H1 (cell line): ENCODE measurements at regions not wholly inside any gene's neighbourhood (a gene's known extent, or its start where the extent isn't known, plus 50 kb on each side); places are given as distances from the start of the nearest gene placed in this dataset.

Experiments used
- CTCF ChIA-PET: fragments of 300-600 bp; sonication (Branson Sonifier 250); formaldehyde crosslinking; loops from one replicate; lab custom pipeline; 2021; ENCODE audit not compliant: partially characterized antibody; lab: Charles Lee
- POLR2A ChIA-PET: fragments of 300-600 bp; sonication (Branson Sonifier 250); formaldehyde crosslinking; loops from one replicate; lab custom pipeline; 2021; ENCODE audit warnings: inconsistent platforms; ENCODE audit not compliant: partially characterized antibody; lab: Charles Lee
- DNase-seq, 2 experiments: peaks; one replicate each; pipeline versions ENCODE4 v3.0.0 to v3.0.0-alpha.2; 2010 to 2022; ENCODE audit warnings: low spot score in 2 of 2, low read depth in 1 of 2, mixed read lengths in 1 of 2
- FAIRE-seq: peaks from 2 replicates; lab custom pipeline; 2011; peaks lifted over from hg19 to GRCh38; lab: Jason Lieb, UNC
- H2AFZ ChIP-seq: 2 replicates; pipeline ENCODE4 v1.8.1; 2012; ENCODE audit warnings: low read length, inconsistent platforms
- H2AK5ac ChIP-seq: 2 replicates; pipeline ENCODE4 v1.6.1; 2013; ENCODE audit warnings: low read depth, low read length
- H2BK120ac ChIP-seq: replicated peaks from 2 replicates; pipeline ENCODE3; 2013; ENCODE audit warnings: low read depth, low read length, inconsistent platforms
- H2BK12ac ChIP-seq: 2 replicates; pipeline ENCODE4 v1.6.1; 2013; ENCODE audit warnings: low read depth, low read length
- H2BK15ac ChIP-seq: 2 replicates; pipeline ENCODE4 v1.6.1; 2013; ENCODE audit warnings: low read length
- H2BK20ac ChIP-seq: 2 replicates; pipeline ENCODE4 v1.6.1; 2013; ENCODE audit warnings: low read length
- H2BK5ac ChIP-seq: 2 replicates; pipeline ENCODE4 v1.6.1; 2013; ENCODE audit warnings: low read depth, low read length
- H3K14ac ChIP-seq: 2 replicates; pipeline ENCODE4 v1.6.1; 2013; ENCODE audit warnings: inconsistent platforms; ENCODE audit not compliant: insufficient read length
- H3K18ac ChIP-seq: 2 replicates; pipeline ENCODE4 v1.6.1; 2013; ENCODE audit warnings: low read length; ENCODE audit errors: extremely low read depth
- H3K23ac ChIP-seq: 2 replicates; pipeline ENCODE4 v1.6.1; 2013; ENCODE audit warnings: inconsistent platforms; ENCODE audit not compliant: insufficient read length
- H3K23me2 ChIP-seq: 2 replicates; pipeline ENCODE4 v1.6.1; 2013; ENCODE audit warnings: low read depth, low read length
- H3K27ac ChIP-seq: 2 replicates; pipeline ENCODE4 v1.6.1; 2011; ENCODE audit warnings: low read depth, low read length, inconsistent platforms
- H3K27me3 ChIP-seq, 4 experiments: replicated peaks in 1 of 4; 1 replicate in 1 of 4; 2 replicates in 3 of 4; pipeline versions ENCODE4 v1.6.1 to v1.8.1; 2011 to 2013; ENCODE audit warnings: low read length in 3 of 4, mild to moderate bottlenecking in 3 of 4, inconsistent platforms in 2 of 4, mixed read lengths in 2 of 4, moderate library complexity in 1 of 4; ENCODE audit not compliant: control insufficient read depth in 3 of 4, insufficient read depth in 3 of 4; ENCODE audit errors: extremely low read depth in 1 of 4
- H3K36me3 ChIP-seq, 4 experiments: 2 replicates each; pipeline versions ENCODE4 v1.6.1 to v1.8.1; 2011 to 2013; ENCODE audit warnings: mild to moderate bottlenecking in 4 of 4, low read length in 3 of 4, moderate library complexity in 2 of 4, control low read depth in 1 of 4, inconsistent platforms in 1 of 4; ENCODE audit not compliant: insufficient read depth in 4 of 4, control insufficient read depth in 2 of 4
- H3K4ac ChIP-seq: replicated peaks from 2 replicates; pipeline ENCODE3; 2013; ENCODE audit warnings: low read length, low read depth, mixed read lengths, inconsistent platforms; ENCODE audit not compliant: insufficient read length
- H3K4me1 ChIP-seq, 4 experiments: replicated peaks in 1 of 4; 1 replicate in 1 of 4; 2 replicates in 3 of 4; pipeline versions ENCODE4 v1.6.1 to v1.8.1; 2011 to 2013; ENCODE audit warnings: low read length in 3 of 4, inconsistent platforms in 2 of 4, mixed read lengths in 1 of 4; ENCODE audit not compliant: insufficient read depth in 4 of 4, control insufficient read depth in 3 of 4
- H3K4me2 ChIP-seq, 2 experiments: 2 replicates each; pipeline versions ENCODE4 v1.6.1 to v1.8.1; 2011 to 2013; ENCODE audit warnings: low read depth in 2 of 2, low read length in 2 of 2, control low read depth in 1 of 2, inconsistent platforms in 1 of 2, mild to moderate bottlenecking in 1 of 2; ENCODE audit not compliant: insufficient read depth in 1 of 2
- H3K4me3 ChIP-seq, 4 experiments: fragments of 200-600, 300-600 bp in 1 of 4; sonication (generic), shearing (Covaris generic), sonication (Bioruptor Twin) in 1 of 4; 2 replicates each; pipeline versions ENCODE4 v1.5.1 to v1.8.1; 2011 to 2016; ENCODE audit warnings: low read length in 4 of 4, low read depth in 3 of 4, control low read depth in 2 of 4, inconsistent platforms in 2 of 4, mild to moderate bottlenecking in 2 of 4, mixed read lengths in 1 of 4, moderate library complexity in 1 of 4; ENCODE audit not compliant: insufficient read depth in 2 of 4; ENCODE audit errors: extremely low read depth in 1 of 4
- H3K56ac ChIP-seq: replicated peaks from 2 replicates; pipeline ENCODE3; 2013; ENCODE audit warnings: low read depth, mild to moderate bottlenecking, mixed read lengths, low read length, inconsistent platforms; ENCODE audit not compliant: insufficient read length
- H3K79me1 ChIP-seq: 2 replicates; pipeline ENCODE4 v1.6.1; 2013; ENCODE audit warnings: low read depth, low read length, control low read depth
- H3K79me2 ChIP-seq, 2 experiments: 2 replicates each; pipeline versions ENCODE4 v1.6.1 to v1.8.1; 2012 to 2013; ENCODE audit warnings: low read length in 2 of 2, mild to moderate bottlenecking in 2 of 2, inconsistent platforms in 1 of 2; ENCODE audit not compliant: insufficient read depth in 2 of 2, control insufficient read depth in 1 of 2
- H3K9ac ChIP-seq, 4 experiments: replicated peaks in 1 of 4; 1 replicate in 1 of 4; 2 replicates in 3 of 4; pipeline versions ENCODE4 v1.6.1 to v1.8.1; 2011 to 2013; ENCODE audit warnings: low read depth in 3 of 4, low read length in 3 of 4, control low read depth in 2 of 4, mild to moderate bottlenecking in 2 of 4, moderate library complexity in 2 of 4, inconsistent platforms in 1 of 4; ENCODE audit errors: extremely low read depth in 1 of 4
- H3K9me3 ChIP-seq, 2 experiments: 2 replicates each; pipeline versions ENCODE4 v1.6.1 to v1.8.1; 2012 to 2013; ENCODE audit warnings: mild to moderate bottlenecking in 2 of 2, moderate library complexity in 2 of 2, control low read depth in 1 of 2, inconsistent platforms in 1 of 2, low read depth in 1 of 2, low read length in 1 of 2, mixed read lengths in 1 of 2; ENCODE audit not compliant: insufficient read depth in 2 of 2
- H4K20me1 ChIP-seq, 2 experiments: replicated peaks in 1 of 2; 2 replicates each; pipeline versions ENCODE3 to v1.8.1; 2011 to 2013; ENCODE audit warnings: inconsistent platforms in 2 of 2, low read length in 2 of 2, mild to moderate bottlenecking in 1 of 2; ENCODE audit not compliant: insufficient read depth in 2 of 2, control insufficient read depth in 1 of 2
- H4K5ac ChIP-seq: 2 replicates; pipeline ENCODE4 v1.6.1; 2013; ENCODE audit warnings: low read length, low read depth, mixed read lengths, inconsistent platforms; ENCODE audit not compliant: insufficient read length
- H4K8ac ChIP-seq: 2 replicates; pipeline ENCODE4 v1.8.0; 2013; ENCODE audit warnings: mild to moderate bottlenecking, moderate library complexity, low read length, inconsistent platforms; ENCODE audit not compliant: insufficient read depth; ENCODE audit errors: extremely low read depth
- H4K91ac ChIP-seq: replicated peaks from 2 replicates; pipeline ENCODE3; 2013; ENCODE audit warnings: low read length, mixed read lengths, inconsistent platforms; ENCODE audit not compliant: insufficient read length
- E2F6 ChIP-seq: IDR thresholded peaks from 2 replicates; pipeline ENCODE4 v1.6.1; 2012; ENCODE audit warnings: inconsistent platforms
- KDM1A ChIP-seq: fragments of 200-600, 300-600 bp; sonication (generic); IDR thresholded peaks from 2 replicates; pipeline ENCODE4 v1.7.1; 2016; ENCODE audit warnings: mild to moderate bottlenecking, low read length, borderline replicate concordance
- TEAD4 ChIP-seq: IDR thresholded peaks from 2 replicates; pipeline ENCODE4 v1.6.1; 2012; ENCODE audit warnings: low read depth, low read length, inconsistent platforms, mixed read lengths
- WGBS, 2 experiments: shearing (Covaris generic) in 1 of 2; methylation state at CpG; one replicate each; pipeline versions ENCODE4 v1.1.6 to v1.1.7; 2013 to 2015; ENCODE audit warnings: low lambda C conversion rate in 2 of 2, mixed read lengths in 2 of 2, inconsistent platforms in 1 of 2, low coverage in 1 of 2, missing lambda C conversion rate in 1 of 2; ENCODE audit not compliant: insufficient replicate concordance in 2 of 2, insufficient coverage in 1 of 2, insufficient read length in 1 of 2; ENCODE audit errors: extremely low coverage in 1 of 2, missing lambda C conversion rate in 1 of 2; 5-methylcytosine and 5-hydroxymethylcytosine counted together

- CTCF ChIA-PET = no interaction called here
- Histone ChIP-seq H2BK120ac (no peak overlapping the region), H3K23me2 (no peaks in the 10 kb centered on the region), H3K27me3 (no peaks in the 10 kb centered on the region), H3K36me3 (no peaks in the 10 kb centered on the region), H3K14ac (no peak overlapping the region), H3K9me3 (no peaks in the 10 kb centered on the region), H3K9ac (no peak overlapping the region), H4K91ac (no peak overlapping the region), H3K4me2 (no peak overlapping the region), H3K23ac (no peak overlapping the region), H3K79me2 (no peaks in the 10 kb centered on the region), H2AFZ (no peak overlapping the region), H2BK12ac (no peak overlapping the region), H3K4me3 (no peak overlapping the region), H2BK20ac (no peak overlapping the region), H2BK15ac (no peak overlapping the region), H3K4me1 (no peaks in the 10 kb centered on the region), H4K20me1 (no peaks in the 10 kb centered on the region), H3K4ac (no peak overlapping the region), H2AK5ac (no peak overlapping the region), H4K8ac (no peak overlapping the region), H3K18ac (no peak overlapping the region), H2BK5ac (no peak overlapping the region), H4K5ac (no peak overlapping the region), H3K27ac (no peak overlapping the region), H3K56ac (no peak overlapping the region), H3K79me1 (no peaks in the 10 kb centered on the region)
- FAIRE-seq (no peak), DNase-seq (no peak)
- WGBS, 2 experiments = 79% methylated on average over 5 of the region's 5 CpGs; no CpG with 5 or more reads in 1 of the 2 experiments
- POLR2A ChIA-PET = no interaction called here
- TF ChIP-seq E2F6 = no peak
- TF ChIP-seq TEAD4 = no peak
- TF ChIP-seq KDM1A = no peak
Measured at GRCh38 chr12:40511341-40511740, 180.9 kb upstream of the CNTN1 start.
